ENCODE measurements at regions not wholly inside any gene's neighbourhood (a gene's known extent, or its start where the extent isn't known, plus 50 kb on each side); places are given as distances from the start of the nearest gene placed in this dataset.

- H3K9me2 ChIP-seq (replicated peaks; ENCODE audit: low read depth, low read length) = no peaks in the 10 kb centered on the region
Measured at GRCh38 chr4:175422331-175422730, 389.7 kb downstream of the GPM6A start.

GRCh38 chr4:175424111-175424510 is 388.0 kb downstream of the GPM6A start:
- no peaks in the 10 kb centered on the region for H3K36me3 ChIP-seq (ENCODE audit: insufficient read depth, low read length)
- no peak overlapping the region for H3K9ac ChIP-seq (ENCODE audit: low read depth, low read length, poor library complexity, severe bottlenecking)
- H3K4me1 ChIP-seq (ENCODE audit: insufficient read depth, low read length, poor library complexity, severe bottlenecking) = no peaks in the 10 kb centered on the region
- TF ChIP-seq CTCF (conservative IDR thresholded peaks at IDR 0.05; ENCODE audit: low read length) (no peak), EZH2phosphoT487 (IDR thresholded peaks at IDR 0.05; ENCODE audit: borderline replicate concordance) (no peak)
- H4K20me1 ChIP-seq (ENCODE audit: insufficient read depth, low read length, poor library complexity, severe bottlenecking) = no peaks in the 10 kb centered on the region
- no peaks in the 10 kb centered on the region for H3K9me3 ChIP-seq (ENCODE audit: insufficient read depth, low read depth, low read length)
- no peaks in the 10 kb centered on the region for H3K9me2 ChIP-seq (replicated peaks; ENCODE audit: low read depth, low read length)
- no peaks in the 10 kb centered on the region for H3F3A ChIP-seq (ENCODE audit: low read depth)
- H3K4me3 ChIP-seq (ENCODE audit: low read length, poor library complexity, severe bottlenecking) = no peak overlapping the region
- no peaks in the 10 kb centered on the region for H3K79me2 ChIP-seq (ENCODE audit: insufficient read depth, low read length)
- H3K4me2 ChIP-seq (ENCODE audit: low read depth, low read length, poor library complexity, severe bottlenecking) = no peak overlapping the region
- H3K27me3 ChIP-seq (ENCODE audit: insufficient read depth, low read length, poor library complexity, severe bottlenecking) = no peaks in the 10 kb centered on the region
- H2AFZ ChIP-seq (ENCODE audit: low read length) = no peak overlapping the region

More at GRCh38 chr4:175422331-175422730, 389.7 kb downstream of the GPM6A start:
- Histone ChIP-seq H3K4me1 (ENCODE audit: insufficient read depth, low read length, poor library complexity, severe bottlenecking) (no peaks in the 10 kb centered on the region), H3K79me2 (ENCODE audit: insufficient read depth, low read length) (no peaks in the 10 kb centered on the region), H3K9ac (ENCODE audit: low read depth, low read length, poor library complexity, severe bottlenecking) (no peak overlapping the region), H3K4me2 (ENCODE audit: low read depth, low read length, poor library complexity, severe bottlenecking) (no peak overlapping the region), H2AFZ (ENCODE audit: low read length) (no peak overlapping the region), H3K36me3 (ENCODE audit: insufficient read depth, low read length) (no peaks in the 10 kb centered on the region), H4K20me1 (ENCODE audit: insufficient read depth, low read length, poor library complexity, severe bottlenecking) (no peaks in the 10 kb centered on the region), H3K4me3 (ENCODE audit: low read length, poor library complexity, severe bottlenecking) (no peak overlapping the region), H3F3A (ENCODE audit: low read depth) (no peaks in the 10 kb centered on the region), H3K9me3 (ENCODE audit: insufficient read depth, low read depth, low read length) (no peaks in the 10 kb centered on the region), H3K27me3 (ENCODE audit: insufficient read depth, low read length, poor library complexity, severe bottlenecking) (no peaks in the 10 kb centered on the region)
- TF ChIP-seq CTCF (conservative IDR thresholded peaks at IDR 0.05; ENCODE audit: low read length) = no peak

DNA sequence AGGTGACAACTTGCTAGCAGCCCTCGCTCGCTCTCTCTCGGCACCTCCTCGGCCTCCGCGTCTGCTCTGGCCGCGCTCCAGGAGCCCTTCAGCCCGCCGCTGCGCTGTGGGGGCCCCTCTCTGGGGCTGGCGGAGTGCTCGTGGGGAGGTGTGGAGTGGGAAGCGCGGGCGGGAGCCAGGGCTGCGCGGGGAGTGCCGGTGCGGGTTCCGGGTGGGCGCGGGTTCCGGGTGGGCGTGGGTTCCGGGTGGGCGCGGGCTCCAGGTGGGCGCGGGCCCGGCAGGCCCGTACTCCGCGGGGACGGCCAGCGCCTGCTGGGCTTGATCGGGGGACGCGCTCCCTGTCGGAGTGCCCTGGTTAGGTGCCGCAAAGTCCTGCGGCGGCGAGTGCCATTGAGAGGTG is 384.3 kb downstream of the GPM6A start:
- no peaks in the 10 kb centered on the region for H3F3A ChIP-seq (ENCODE audit: low read depth)
- no peaks in the 10 kb centered on the region for H3K4me1 ChIP-seq (ENCODE audit: insufficient read depth, low read length, poor library complexity, severe bottlenecking)
- H4K20me1 ChIP-seq (ENCODE audit: insufficient read depth, low read length, poor library complexity, severe bottlenecking) = no peaks in the 10 kb centered on the region
- no peaks in the 10 kb centered on the region for H3K9me3 ChIP-seq (ENCODE audit: insufficient read depth, low read depth, low read length)
- H3K79me2 ChIP-seq (ENCODE audit: insufficient read depth, low read length) = no peaks in the 10 kb centered on the region
- no peak overlapping the region for H2AFZ ChIP-seq (ENCODE audit: low read length)
- H3K9me2 ChIP-seq (replicated peaks; ENCODE audit: low read depth, low read length) = no peaks in the 10 kb centered on the region
- H3K27me3 ChIP-seq (ENCODE audit: insufficient read depth, low read length, poor library complexity, severe bottlenecking) = no peaks in the 10 kb centered on the region
- no peaks in the 10 kb centered on the region for H3K36me3 ChIP-seq (ENCODE audit: insufficient read depth, low read length)
- no peak overlapping the region for H3K4me3 ChIP-seq (ENCODE audit: low read length, poor library complexity, severe bottlenecking)
- no peak overlapping the region for H3K4me2 ChIP-seq (ENCODE audit: low read depth, low read length, poor library complexity, severe bottlenecking)
- TF ChIP-seq EZH2phosphoT487 (IDR thresholded peaks at IDR 0.05; ENCODE audit: borderline replicate concordance) = no peak
- TF ChIP-seq CTCF (conservative IDR thresholded peaks at IDR 0.05; ENCODE audit: low read length) = no peak
- H3K9ac ChIP-seq (ENCODE audit: low read depth, low read length, poor library complexity, severe bottlenecking) = no peak overlapping the region
